ENCODE measurements at regions not wholly inside any gene's neighbourhood (a gene's known extent, or its start where the extent isn't known, plus 50 kb on each side); places are given as distances from the start of the nearest gene placed in this dataset.

- TF ChIP-seq CTCF (IDR thresholded peaks at IDR 0.05; ENCODE audit: low read depth, low read length, poor library complexity, severe bottlenecking) (no peak), EZH2phosphoT487 (IDR thresholded peaks at IDR 0.05; ENCODE audit: borderline replicate concordance, low read length) (no peak)
Measured at GRCh38 chr2:7674606-7675005, 757.4 kb downstream of the RNF144A start.

Measured in DOHH2 (cell line).